ENCODE measurements at regions not wholly inside any gene's neighbourhood (a gene's known extent, or its start where the extent isn't known, plus 50 kb on each side); places are given as distances from the start of the nearest gene placed in this dataset.

DNA sequence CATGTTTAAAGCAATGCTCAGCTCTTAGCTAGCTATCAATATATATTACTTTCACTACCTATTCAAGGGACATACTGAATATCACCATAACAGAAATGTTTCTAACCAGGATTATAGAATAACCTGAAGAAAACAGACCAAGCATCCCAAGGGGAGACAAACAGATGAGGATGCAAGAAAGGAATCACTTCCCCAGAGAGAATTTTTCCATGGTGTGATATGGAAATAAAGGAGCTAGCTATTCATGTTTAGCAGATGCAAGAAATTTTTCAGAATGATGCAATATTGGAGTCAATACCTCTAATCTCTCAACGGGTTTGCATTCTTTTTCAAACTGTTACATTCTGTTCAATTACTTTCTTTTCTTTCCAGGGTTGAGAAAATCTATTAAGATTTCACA, 538.9 kb upstream of the FLRT2 start:
- TF ChIP-seq, protein P1, sequence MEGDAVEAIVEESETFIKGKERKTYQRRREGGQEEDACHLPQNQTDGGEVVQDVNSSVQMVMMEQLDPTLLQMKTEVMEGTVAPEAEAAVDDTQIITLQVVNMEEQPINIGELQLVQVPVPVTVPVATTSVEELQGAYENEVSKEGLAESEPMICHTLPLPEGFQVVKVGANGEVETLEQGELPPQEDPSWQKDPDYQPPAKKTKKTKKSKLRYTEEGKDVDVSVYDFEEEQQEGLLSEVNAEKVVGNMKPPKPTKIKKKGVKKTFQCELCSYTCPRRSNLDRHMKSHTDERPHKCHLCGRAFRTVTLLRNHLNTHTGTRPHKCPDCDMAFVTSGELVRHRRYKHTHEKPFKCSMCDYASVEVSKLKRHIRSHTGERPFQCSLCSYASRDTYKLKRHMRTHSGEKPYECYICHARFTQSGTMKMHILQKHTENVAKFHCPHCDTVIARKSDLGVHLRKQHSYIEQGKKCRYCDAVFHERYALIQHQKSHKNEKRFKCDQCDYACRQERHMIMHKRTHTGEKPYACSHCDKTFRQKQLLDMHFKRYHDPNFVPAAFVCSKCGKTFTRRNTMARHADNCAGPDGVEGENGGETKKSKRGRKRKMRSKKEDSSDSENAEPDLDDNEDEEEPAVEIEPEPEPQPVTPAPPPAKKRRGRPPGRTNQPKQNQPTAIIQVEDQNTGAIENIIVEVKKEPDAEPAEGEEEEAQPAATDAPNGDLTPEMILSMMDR (conservative IDR thresholded peaks at IDR 0.05; ENCODE audit: low read length): no peak
- TF ChIP-seq EZH2phosphoT487 (IDR thresholded peaks at IDR 0.05; ENCODE audit: borderline replicate concordance, low read depth, low read length): no peak

All from OCI-LY7 (cell line).